B cell (primary cell): ENCODE measurements at regions not wholly inside any gene's neighbourhood (a gene's known extent, or its start where the extent isn't known, plus 50 kb on each side); places are given as distances from the start of the nearest gene placed in this dataset.

Experiments used
- ATAC-seq: fragments of 200-7000 bp; cut with Tn5 transposase; one replicate; pipeline ENCODE4 v1.10.0; 2021; ENCODE audit warnings: low read depth, mild to moderate bottlenecking, moderate number of reproducible peaks, moderate library complexity
- CTCF ChIA-PET: fragments of 350-600 bp; sonication (Branson Sonifier 250); formaldehyde crosslinking; loops from one replicate; lab custom pipeline; 2021; ENCODE audit warnings: antibody characterized with exemption, inconsistent platforms; lab: Charles Lee
- POLR2A ChIA-PET: fragments of 350-600 bp; sonication (Branson Sonifier 250); formaldehyde crosslinking; loops from one replicate; lab custom pipeline; 2021; ENCODE audit warnings: antibody characterized with exemption; lab: Charles Lee
- DNase-seq: peaks from one replicate; pipeline ENCODE4 v3.0.0; 2013
- H2AFZ ChIP-seq: 2 replicates; pipeline ENCODE4 v1.6.1; 2012; ENCODE audit warnings: mild to moderate bottlenecking, low read depth, low read length; ENCODE audit not compliant: insufficient read depth, poor library complexity, severe bottlenecking
- H3K27ac ChIP-seq, 2 donors: 1 replicate in 1 of 2; 2 replicates in 1 of 2; pipeline ENCODE4 v1.5.1; 2012 to 2013; ENCODE audit warnings: low read length in 2 of 2, mild to moderate bottlenecking in 2 of 2, moderate library complexity in 1 of 2
- H3K27me3 ChIP-seq, 4 experiments: fragments of 200-600 bp in 1 of 4; sonication (generic) in 1 of 4; replicated peaks in 1 of 4; 1 replicate in 2 of 4; 2 replicates in 2 of 4; pipeline versions ENCODE4 v1.6.1 to v1.7.0; 2013 to 2016; ENCODE audit warnings: low read length in 3 of 4, mild to moderate bottlenecking in 2 of 4, mixed read lengths in 1 of 4, moderate library complexity in 1 of 4; ENCODE audit not compliant: insufficient read depth in 4 of 4, control insufficient read depth in 3 of 4; ENCODE audit errors: control extremely low read depth in 1 of 4
- H3K36me3 ChIP-seq, 2 experiments: replicated peaks in 1 of 2; 1 replicate in 1 of 2; 2 replicates in 1 of 2; pipeline versions ENCODE4 v1.6.1 to v1.7.1; 2013; ENCODE audit warnings: low read length in 1 of 2; ENCODE audit not compliant: insufficient read depth in 2 of 2, control insufficient read depth in 1 of 2; ENCODE audit errors: control extremely low read depth in 1 of 2, extremely low read depth in 1 of 2
- H3K4me1 ChIP-seq, 2 donors: fragments of 200-600 bp in 1 of 2; sonication (generic) in 1 of 2; 1 replicate in 1 of 2; 2 replicates in 1 of 2; pipeline versions ENCODE4 v1.5.1 to v1.6.1; 2013 to 2017; ENCODE audit warnings: low read length in 2 of 2; ENCODE audit not compliant: control insufficient read depth in 2 of 2, insufficient read depth in 2 of 2
- H3K4me2 ChIP-seq: replicated peaks from 2 replicates; pipeline ENCODE3; 2012; ENCODE audit warnings: mild to moderate bottlenecking, low read depth, low read length; ENCODE audit not compliant: poor library complexity, severe bottlenecking
- H3K4me3 ChIP-seq, 5 experiments: fragments of 200-600 bp in 1 of 5; sonication (generic) in 1 of 5; 1 replicate in 3 of 5; 2 replicates in 2 of 5; pipeline versions ENCODE4 v1.5.1 to v1.7.0; 2011 to 2016; ENCODE audit warnings: low read length in 4 of 5, mild to moderate bottlenecking in 4 of 5, low read depth in 2 of 5, control low read depth in 1 of 5, moderate library complexity in 1 of 5; ENCODE audit not compliant: insufficient read depth in 1 of 5; ENCODE audit errors: control extremely low read depth in 1 of 5, extremely low read depth in 1 of 5
- H3K79me2 ChIP-seq: fragments of 200-600 bp; sonication (generic); one replicate; pipeline ENCODE4 v1.6.0; 2016; ENCODE audit warnings: low read length; ENCODE audit not compliant: control insufficient read depth, insufficient read depth
- H3K9ac ChIP-seq: fragments of 200-600 bp; sonication (generic); 2 replicates; pipeline ENCODE4 v1.6.1; 2017; ENCODE audit warnings: mild to moderate bottlenecking, low read length, moderate library complexity
- H3K9me3 ChIP-seq, 3 donors: one replicate each; pipeline versions ENCODE4 v1.6.1 to v1.7.1; 2013; ENCODE audit warnings: low read length in 2 of 3; ENCODE audit not compliant: control insufficient read depth in 2 of 3, insufficient read depth in 1 of 3; ENCODE audit errors: control extremely low read depth in 1 of 3
- H4K20me1 ChIP-seq: 2 replicates; pipeline ENCODE4 v1.6.0; 2012; ENCODE audit warnings: mild to moderate bottlenecking, low read length; ENCODE audit not compliant: insufficient read depth, control insufficient read depth, poor library complexity, severe bottlenecking
- H3K27ac Mint-ChIP-seq: one replicate; pipeline ENCODE4 v1.8.0; 2021; ENCODE audit warnings: mixed read lengths
- H3K27me3 Mint-ChIP-seq: one replicate; pipeline ENCODE4 v1.8.0; 2021; ENCODE audit warnings: mixed read lengths
- H3K4me1 Mint-ChIP-seq: one replicate; pipeline ENCODE4 v1.8.0; 2021; ENCODE audit warnings: mixed read lengths
- H3K4me3 Mint-ChIP-seq: one replicate; pipeline ENCODE4 v1.8.0; 2021; ENCODE audit warnings: mixed read lengths
- H3K9me3 Mint-ChIP-seq: one replicate; pipeline ENCODE4 v1.8.0; 2022; ENCODE audit warnings: mixed read lengths; ENCODE audit not compliant: insufficient read depth
- EZH2 ChIP-seq: IDR thresholded peaks from 2 replicates; pipeline ENCODE4 v1.6.1; 2012; ENCODE audit warnings: borderline replicate concordance, low read depth, mild to moderate bottlenecking, moderate library complexity, low read length; ENCODE audit not compliant: insufficient read depth, poor library complexity, severe bottlenecking
- WGBS: methylation state at CpG from one replicate; pipeline ENCODE4 v1.1.5; 2013; ENCODE audit warnings: missing lambda C conversion rate; ENCODE audit not compliant: insufficient coverage; 5-methylcytosine and 5-hydroxymethylcytosine counted together
- intact Hi-C: fragments of 100-400 bp; cut with micrococcal nuclease; formaldehyde crosslinking; loops from one replicate; pipeline ENCODE4 v1.10.0; 2022
- TF ChIP-seq, protein P1 (sequence below): fragments of 200-600 bp; IDR thresholded peaks from one replicate; pipeline ENCODE4 v1.8.0; 2022; ENCODE audit warnings: antibody characterized with exemption, mild to moderate bottlenecking

DNA sequence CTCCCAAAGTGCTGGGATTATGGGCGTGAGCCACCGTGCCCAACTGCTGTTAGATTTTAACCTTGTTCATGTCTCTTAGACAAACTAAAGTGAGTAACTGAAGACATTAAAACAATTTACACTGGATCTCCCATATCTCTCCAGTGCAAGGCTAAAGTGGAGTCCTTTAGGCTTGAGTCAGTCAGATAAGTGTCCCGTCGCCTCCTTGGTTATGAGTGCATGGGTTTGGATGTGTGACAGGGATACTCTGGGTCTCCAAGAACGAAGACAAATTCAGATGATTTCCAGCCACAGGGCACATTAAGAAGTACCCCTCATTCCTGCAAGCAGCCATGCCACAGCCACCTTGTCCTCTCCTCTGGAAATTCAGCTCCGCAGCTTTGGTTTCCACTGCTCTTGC is 66.1 kb upstream of the PDZD8 start:
- H3K4me3 Mint-ChIP-seq: no peak overlapping the region
- POLR2A ChIA-PET: no interaction called here
- H3K4me1 ChIP-seq: peaks cover 0 to 3% of the 10 kb centered on the region in 2 donors
- peaks cover 5% of the 10 kb centered on the region for H3K4me1 Mint-ChIP-seq
- intact Hi-C loops: loop anchor here (5.0 kb wide), 1 partner anchor 801 kb away; no protein-coding TSS in a partner anchor
- WGBS: 92% methylated on average over 4 of the region's 6 CpGs
- peaks cover 10% of the 10 kb centered on the region for H3K9me3 Mint-ChIP-seq
- H2AFZ ChIP-seq: no peak overlapping the region
- no peak overlapping the region for H3K4me3 ChIP-seq
- no peak overlapping the region for H3K4me2 ChIP-seq
- H3K27me3 ChIP-seq: no peaks in the 10 kb centered on the region
- H3K9ac ChIP-seq: no peak overlapping the region
- H4K20me1 ChIP-seq: no peaks in the 10 kb centered on the region
- peaks cover 0 to 20% (median 7%) of the 10 kb centered on the region in 3 donors for H3K9me3 ChIP-seq
- no peak for DNase-seq
- H3K27ac Mint-ChIP-seq: no peak overlapping the region
- no peaks in the 10 kb centered on the region for H3K36me3 ChIP-seq
- no peak for ATAC-seq
- no peak overlapping the region for H3K27ac ChIP-seq
- TF ChIP-seq, protein P1, sequence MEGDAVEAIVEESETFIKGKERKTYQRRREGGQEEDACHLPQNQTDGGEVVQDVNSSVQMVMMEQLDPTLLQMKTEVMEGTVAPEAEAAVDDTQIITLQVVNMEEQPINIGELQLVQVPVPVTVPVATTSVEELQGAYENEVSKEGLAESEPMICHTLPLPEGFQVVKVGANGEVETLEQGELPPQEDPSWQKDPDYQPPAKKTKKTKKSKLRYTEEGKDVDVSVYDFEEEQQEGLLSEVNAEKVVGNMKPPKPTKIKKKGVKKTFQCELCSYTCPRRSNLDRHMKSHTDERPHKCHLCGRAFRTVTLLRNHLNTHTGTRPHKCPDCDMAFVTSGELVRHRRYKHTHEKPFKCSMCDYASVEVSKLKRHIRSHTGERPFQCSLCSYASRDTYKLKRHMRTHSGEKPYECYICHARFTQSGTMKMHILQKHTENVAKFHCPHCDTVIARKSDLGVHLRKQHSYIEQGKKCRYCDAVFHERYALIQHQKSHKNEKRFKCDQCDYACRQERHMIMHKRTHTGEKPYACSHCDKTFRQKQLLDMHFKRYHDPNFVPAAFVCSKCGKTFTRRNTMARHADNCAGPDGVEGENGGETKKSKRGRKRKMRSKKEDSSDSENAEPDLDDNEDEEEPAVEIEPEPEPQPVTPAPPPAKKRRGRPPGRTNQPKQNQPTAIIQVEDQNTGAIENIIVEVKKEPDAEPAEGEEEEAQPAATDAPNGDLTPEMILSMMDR: no peak
- TF ChIP-seq EZH2: no peak
- H3K79me2 ChIP-seq: no peaks in the 10 kb centered on the region
- peaks cover 34% of the 10 kb centered on the region for H3K27me3 Mint-ChIP-seq
- CTCF ChIA-PET: interaction anchor here (0.6 to 2.2 kb wide), 7 partner anchors 10 to 798 kb away, joined by 3 to 6 read pairs (median 3); no protein-coding TSS in a partner anchor

DNA sequence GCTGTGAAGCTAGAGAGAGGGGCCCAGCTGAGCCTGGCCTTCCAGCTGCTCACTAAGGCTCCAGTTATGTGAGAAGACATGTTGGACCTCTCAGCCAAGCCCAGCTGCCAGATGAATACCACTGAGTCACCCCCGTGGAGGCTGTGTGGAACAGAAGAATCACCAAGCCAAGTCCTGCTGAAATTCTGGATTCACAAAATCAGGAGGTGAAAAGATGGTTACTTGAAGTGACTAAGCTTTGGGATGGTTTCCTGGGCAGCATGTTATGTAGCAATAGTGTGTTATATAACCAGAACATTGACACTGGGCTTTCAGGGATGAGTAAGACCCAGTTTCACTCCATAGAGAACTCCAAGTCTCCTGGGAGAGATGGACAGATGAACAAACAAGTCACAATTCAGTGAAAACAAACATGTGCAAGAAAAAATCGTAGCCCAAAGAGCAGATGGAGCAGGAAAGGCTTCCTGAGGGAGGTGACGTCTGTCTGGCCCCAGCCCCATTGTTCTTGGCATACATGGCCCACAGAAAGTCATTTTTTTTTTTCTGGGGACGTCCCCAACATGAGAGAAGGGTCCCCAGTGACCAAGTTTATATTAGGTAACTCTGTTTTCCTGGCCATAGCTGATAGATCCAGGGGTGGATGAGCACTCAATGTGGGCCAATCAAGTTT is 64.1 kb upstream of the PDZD8 start:
- H3K4me1 Mint-ChIP-seq: peaks cover 5% of the 10 kb centered on the region
- WGBS: 43% methylated on average over 4 of the region's 4 CpGs
- peaks cover 0 to 3% of the 10 kb centered on the region in 2 donors for H3K4me1 ChIP-seq
- POLR2A ChIA-PET: no interaction called here
- no peak overlapping the region for H3K4me3 Mint-ChIP-seq
- H2AFZ ChIP-seq: no peak overlapping the region
- H3K79me2 ChIP-seq: no peaks in the 10 kb centered on the region
- H3K36me3 ChIP-seq: no peaks in the 10 kb centered on the region
- intact Hi-C loops: no loop called here
- no peak overlapping the region for H3K4me3 ChIP-seq
- CTCF ChIA-PET: interaction anchor here (0.7 kb wide), 1 partner anchor 696 kb away, joined by 5 read pairs; no protein-coding TSS in a partner anchor
- H3K9ac ChIP-seq: no peak overlapping the region
- TF ChIP-seq, protein P1: no peak
- TF ChIP-seq EZH2: no peak
- no peak overlapping the region for H3K27ac ChIP-seq
- H3K9me3 Mint-ChIP-seq: no peaks in the 10 kb centered on the region
- no peak for ATAC-seq
- no peak overlapping the region for H3K27ac Mint-ChIP-seq
- DNase-seq: no peak
- peaks cover 32% of the 10 kb centered on the region for H3K27me3 Mint-ChIP-seq
- no peaks in the 10 kb centered on the region for H3K27me3 ChIP-seq
- peaks cover 0 to 14% (median 0%) of the 10 kb centered on the region in 3 donors for H3K9me3 ChIP-seq
- H3K4me2 ChIP-seq: no peak overlapping the region
- no peaks in the 10 kb centered on the region for H4K20me1 ChIP-seq
